Ascending aorta (tissue), 2 donors: ENCODE measurements at regions not wholly inside any gene's neighbourhood (a gene's known extent, or its start where the extent isn't known, plus 50 kb on each side); places are given as distances from the start of the nearest gene placed in this dataset.
"Not testable (repeated sequence)": the region's sequence is repeated elsewhere in the genome, so short reads cannot be mapped to it uniquely, and the experiment has no call there.

ENCODE experiments used
- DNase-seq, 2 donors: peaks; one replicate each; pipeline ENCODE4 v3.0.0-alpha.2; 2019; ENCODE audit warnings: low spot score in 2 of 2
- H3K27ac ChIP-seq, 2 donors: fragments of 200-600 bp; sonication (generic); one replicate each; pipeline ENCODE4 v1.5.1; 2016 to 2017; ENCODE audit warnings: mild to moderate bottlenecking in 1 of 2
- H3K27me3 ChIP-seq: fragments of 200-600 bp; sonication (generic); one replicate; pipeline ENCODE4 v1.5.1; 2017
- H3K36me3 ChIP-seq, 2 donors: fragments of 200-600 bp; sonication (generic); one replicate each; pipeline ENCODE4 v1.5.1; 2016
- H3K4me1 ChIP-seq, 2 donors: fragments of 200-600 bp; sonication (generic); one replicate each; pipeline ENCODE4 v1.5.1; 2016 to 2017; ENCODE audit warnings: mild to moderate bottlenecking in 1 of 2
- H3K4me3 ChIP-seq, 2 donors: fragments of 200-600 bp; sonication (generic); one replicate each; pipeline ENCODE4 v1.5.1; 2016 to 2017; ENCODE audit warnings: mild to moderate bottlenecking in 1 of 2
- H3K9me3 ChIP-seq, 2 donors: fragments of 200-600 bp; sonication (generic); one replicate each; pipeline ENCODE4 v1.5.1; 2016
- intact Hi-C: fragments of 100-400 bp; cut with DNase I; formaldehyde crosslinking; loops from one replicate; pipeline ENCODE4 v1.15.1; 2023
- TF ChIP-seq, protein P1 (sequence below), 3 experiments: fragments of 200-600 bp in 2 of 3; fragments of 450-650 bp in 1 of 3; sonication (generic) in 2 of 3; IDR thresholded peaks; one replicate each; pipeline ENCODE4 v1.5.1; 2016 to 2019; ENCODE audit warnings: antibody characterized with exemption in 3 of 3, mild to moderate bottlenecking in 1 of 3, moderate library complexity in 1 of 3

GRCh38 chr21:16457498-16457897 lies 727.7 kb downstream of the USP25 start:
- TF ChIP-seq, protein P1, sequence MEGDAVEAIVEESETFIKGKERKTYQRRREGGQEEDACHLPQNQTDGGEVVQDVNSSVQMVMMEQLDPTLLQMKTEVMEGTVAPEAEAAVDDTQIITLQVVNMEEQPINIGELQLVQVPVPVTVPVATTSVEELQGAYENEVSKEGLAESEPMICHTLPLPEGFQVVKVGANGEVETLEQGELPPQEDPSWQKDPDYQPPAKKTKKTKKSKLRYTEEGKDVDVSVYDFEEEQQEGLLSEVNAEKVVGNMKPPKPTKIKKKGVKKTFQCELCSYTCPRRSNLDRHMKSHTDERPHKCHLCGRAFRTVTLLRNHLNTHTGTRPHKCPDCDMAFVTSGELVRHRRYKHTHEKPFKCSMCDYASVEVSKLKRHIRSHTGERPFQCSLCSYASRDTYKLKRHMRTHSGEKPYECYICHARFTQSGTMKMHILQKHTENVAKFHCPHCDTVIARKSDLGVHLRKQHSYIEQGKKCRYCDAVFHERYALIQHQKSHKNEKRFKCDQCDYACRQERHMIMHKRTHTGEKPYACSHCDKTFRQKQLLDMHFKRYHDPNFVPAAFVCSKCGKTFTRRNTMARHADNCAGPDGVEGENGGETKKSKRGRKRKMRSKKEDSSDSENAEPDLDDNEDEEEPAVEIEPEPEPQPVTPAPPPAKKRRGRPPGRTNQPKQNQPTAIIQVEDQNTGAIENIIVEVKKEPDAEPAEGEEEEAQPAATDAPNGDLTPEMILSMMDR (IDR thresholded peaks at IDR 0.05), result no peak
- DNase-seq, result no peak
- Histone ChIP-seq H3K9me3 (no peaks in the 10 kb centered on the region), H3K27me3 (no peaks in the 10 kb centered on the region), H3K27ac (no peak overlapping the region), H3K4me1 (no peaks in the 10 kb centered on the region), H3K36me3 (no peaks in the 10 kb centered on the region), H3K4me3 (no peak overlapping the region)
- intact Hi-C loops, result no loop called here

GRCh38 chr21:16460936-16461335 lies 731.2 kb downstream of the USP25 start:
- DNase-seq, result no peak
- H3K9me3 ChIP-seq, result no peaks in the 10 kb centered on the region
- intact Hi-C loops, result no loop called here
- H3K36me3 ChIP-seq, result no peaks in the 10 kb centered on the region
- no peaks in the 10 kb centered on the region for H3K27me3 ChIP-seq
- no peak overlapping the region for H3K4me3 ChIP-seq
- H3K4me1 ChIP-seq, result no peaks in the 10 kb centered on the region
- TF ChIP-seq, protein P1 (IDR thresholded peaks at IDR 0.05), result no peak
- H3K27ac ChIP-seq, result no peak overlapping the region

- H3K27ac ChIP-seq, H3K4me1 ChIP-seq, H3K27me3 ChIP-seq, H3K9me3 ChIP-seq, DNase-seq, H3K4me3 ChIP-seq, H3K36me3 ChIP-seq, intact Hi-C loops: not testable (repeated sequence)
Measured at GRCh38 chr21:16464211-16464889, 734.6 kb downstream of the USP25 start.

DNA sequence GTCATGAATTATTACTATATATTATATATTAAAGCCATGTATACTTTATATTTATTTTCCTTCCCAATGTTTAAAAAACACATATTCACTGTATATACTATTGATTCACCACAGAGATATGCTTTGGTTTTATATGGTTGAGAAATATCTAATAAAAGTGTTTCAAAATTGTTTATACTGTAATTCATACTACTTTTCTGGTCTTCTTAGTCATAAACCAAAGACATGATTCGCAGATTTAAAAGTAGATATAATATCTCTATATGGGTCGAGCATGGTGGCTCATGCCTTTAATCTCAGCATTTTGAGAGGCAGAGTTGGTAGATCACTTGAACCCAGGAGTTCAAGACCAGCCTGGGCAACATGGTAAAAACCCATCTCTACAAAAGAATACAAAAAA lies 738.4 kb downstream of the USP25 start:
- TF ChIP-seq, protein P1 (IDR thresholded peaks at IDR 0.05), result no peak
- Histone ChIP-seq H3K9me3 (no peaks in the 10 kb centered on the region), H3K36me3 (no peaks in the 10 kb centered on the region), H3K4me1 (no peaks in the 10 kb centered on the region), H3K4me3 (no peak overlapping the region), H3K27me3 (no peaks in the 10 kb centered on the region), H3K27ac (no peak overlapping the region)
- DNase-seq, result no peak
- intact Hi-C loops, result no loop called here

DNA sequence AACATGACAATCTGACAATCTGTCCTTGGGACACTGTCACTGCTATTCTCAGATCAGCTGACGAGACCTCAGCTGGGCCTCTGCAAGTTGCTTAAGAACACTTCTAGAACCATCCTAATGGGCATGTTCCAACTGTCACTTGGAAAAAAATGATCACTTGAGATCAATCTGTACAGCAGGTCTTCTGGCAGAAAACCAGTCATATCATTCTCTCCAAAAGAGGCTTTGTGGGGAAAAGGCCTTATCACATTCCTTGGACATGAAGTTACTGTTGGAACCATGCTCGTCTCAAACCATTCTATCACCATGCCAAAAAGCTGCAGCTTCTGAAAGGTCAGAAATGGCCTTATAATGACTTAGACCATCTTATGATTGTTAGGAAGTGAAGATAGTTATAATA lies 744.2 kb downstream of the USP25 start:
- TF ChIP-seq, protein P1 (IDR thresholded peaks at IDR 0.05), result no peak

GRCh38 chr21:16476056-16476825 lies 746.5 kb downstream of the USP25 start:
- TF ChIP-seq, protein P1 (IDR thresholded peaks at IDR 0.05), result no peak
- DNase-seq, result no peak
- Histone ChIP-seq H3K4me1 (peaks cover 0 to 2% of the 10 kb centered on the region in 2 donors), H3K27ac (no peak overlapping the region), H3K36me3 (no peaks in the 10 kb centered on the region), H3K9me3 (peaks cover 0 to 16% of the 10 kb centered on the region in 2 donors), H3K27me3 (no peaks in the 10 kb centered on the region), H3K4me3 (no peak overlapping the region)
- intact Hi-C loops, result no loop called here

More for the DNA sequence above, 744.2 kb downstream of the USP25 start:
- DNase-seq, result no peak
- Histone ChIP-seq H3K4me1 (peaks cover 0 to 2% of the 10 kb centered on the region in 2 donors), H3K27ac (peak overlapping the region; percentile 41 to 50), H3K27me3 (no peaks in the 10 kb centered on the region), H3K9me3 (no peaks in the 10 kb centered on the region), H3K36me3 (no peaks in the 10 kb centered on the region), H3K4me3 (no peak overlapping the region)
- intact Hi-C loops, result no loop called here
